DOHH2 (cell line): ENCODE measurements at regions not wholly inside any gene's neighbourhood (a gene's known extent, or its start where the extent isn't known, plus 50 kb on each side); places are given as distances from the start of the nearest gene placed in this dataset.

ENCODE experiments used
- EZH2phosphoT487 ChIP-seq: fragments of 200-600 bp; sonication (generic); IDR thresholded peaks from 2 replicates; pipeline ENCODE4 v1.6.1; 2017; ENCODE audit warnings: borderline replicate concordance, mild to moderate bottlenecking, antibody characterized with exemption, low read length, moderate library complexity, mixed read lengths
- TF ChIP-seq, protein P1 (sequence below): fragments of 200-600 bp; sonication (generic); IDR thresholded peaks from one replicate; pipeline ENCODE4 v1.5.1; 2014; ENCODE audit warnings: antibody characterized with exemption, mild to moderate bottlenecking, low read depth, low read length; ENCODE audit not compliant: poor library complexity, severe bottlenecking

DNA sequence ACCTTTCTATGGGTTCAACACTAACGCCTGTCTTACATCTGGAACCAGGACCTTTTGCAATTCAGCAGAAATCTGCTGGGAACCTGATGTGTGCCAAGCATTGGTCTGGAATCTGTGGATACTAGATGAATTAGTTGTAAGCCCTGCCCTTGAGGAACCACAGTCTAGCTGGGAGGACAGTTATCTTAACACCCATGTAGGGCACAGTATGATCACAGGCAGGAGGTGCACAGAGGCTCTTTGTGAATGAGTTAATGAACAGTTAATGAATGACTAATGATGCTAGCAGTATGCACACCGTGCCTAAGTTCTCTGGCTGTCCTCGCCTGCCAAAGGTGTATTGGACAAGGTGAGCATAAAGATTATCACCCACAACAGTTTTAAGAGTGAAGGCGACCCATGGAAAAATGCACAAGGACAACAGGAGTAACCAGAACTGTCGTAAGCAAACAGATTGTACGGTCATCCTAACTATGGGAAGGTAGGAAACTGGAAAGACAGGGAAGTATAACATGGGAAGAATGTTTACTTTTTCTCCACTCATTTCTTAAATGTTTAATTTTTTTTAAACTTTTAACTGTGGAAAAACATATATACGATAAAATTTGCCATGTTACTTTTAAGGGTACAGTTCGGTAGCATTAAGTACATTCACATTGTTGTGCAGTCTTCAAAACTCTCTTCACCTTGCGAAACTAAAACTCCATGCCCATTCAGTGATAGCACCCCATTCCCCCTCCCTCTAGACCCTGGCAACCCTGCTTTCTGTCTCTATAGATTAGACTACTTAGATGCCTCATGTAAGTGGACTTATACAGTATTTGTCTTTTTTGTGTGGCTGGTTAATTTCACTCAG is 139.9 kb downstream of the CXCL12 start:
- TF ChIP-seq, protein P1, sequence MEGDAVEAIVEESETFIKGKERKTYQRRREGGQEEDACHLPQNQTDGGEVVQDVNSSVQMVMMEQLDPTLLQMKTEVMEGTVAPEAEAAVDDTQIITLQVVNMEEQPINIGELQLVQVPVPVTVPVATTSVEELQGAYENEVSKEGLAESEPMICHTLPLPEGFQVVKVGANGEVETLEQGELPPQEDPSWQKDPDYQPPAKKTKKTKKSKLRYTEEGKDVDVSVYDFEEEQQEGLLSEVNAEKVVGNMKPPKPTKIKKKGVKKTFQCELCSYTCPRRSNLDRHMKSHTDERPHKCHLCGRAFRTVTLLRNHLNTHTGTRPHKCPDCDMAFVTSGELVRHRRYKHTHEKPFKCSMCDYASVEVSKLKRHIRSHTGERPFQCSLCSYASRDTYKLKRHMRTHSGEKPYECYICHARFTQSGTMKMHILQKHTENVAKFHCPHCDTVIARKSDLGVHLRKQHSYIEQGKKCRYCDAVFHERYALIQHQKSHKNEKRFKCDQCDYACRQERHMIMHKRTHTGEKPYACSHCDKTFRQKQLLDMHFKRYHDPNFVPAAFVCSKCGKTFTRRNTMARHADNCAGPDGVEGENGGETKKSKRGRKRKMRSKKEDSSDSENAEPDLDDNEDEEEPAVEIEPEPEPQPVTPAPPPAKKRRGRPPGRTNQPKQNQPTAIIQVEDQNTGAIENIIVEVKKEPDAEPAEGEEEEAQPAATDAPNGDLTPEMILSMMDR, result no peak
- TF ChIP-seq EZH2phosphoT487, result no peak
